HG03097 (cell line): ENCODE measurements at regions not wholly inside any gene's neighbourhood (a gene's known extent, or its start where the extent isn't known, plus 50 kb on each side); places are given as distances from the start of the nearest gene placed in this dataset.

Experiments used
- ATAC-seq: cut with Tn5 transposase; IDR thresholded peaks from one replicate; pipeline ENCODE4 v1.9.1; 2021; ENCODE audit not compliant: unreplicated experiment, low FRiP score

DNA sequence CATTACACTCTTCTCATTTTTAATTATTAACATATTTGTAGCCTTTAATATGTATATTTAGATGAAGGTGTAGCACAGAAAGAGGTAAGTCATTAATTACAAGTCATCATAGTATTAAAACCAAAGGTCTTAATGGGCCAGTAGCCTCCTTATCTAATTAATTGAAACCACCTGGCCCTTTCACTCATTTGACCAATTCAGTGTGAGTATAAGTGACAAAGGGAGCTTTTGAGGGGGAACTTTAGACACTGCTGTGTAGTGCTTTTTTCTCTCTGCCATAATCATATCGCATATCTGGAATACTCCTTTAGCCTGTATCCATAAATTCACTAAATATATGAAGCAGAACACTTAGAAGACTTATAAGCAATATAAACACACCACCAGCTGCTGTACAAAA, 562.9 kb upstream of the POT1 start:
- no peak for ATAC-seq

- ATAC-seq = no peak
Observed at GRCh38 chr7:125491137-125491536, 561.5 kb upstream of the POT1 start.

DNA sequence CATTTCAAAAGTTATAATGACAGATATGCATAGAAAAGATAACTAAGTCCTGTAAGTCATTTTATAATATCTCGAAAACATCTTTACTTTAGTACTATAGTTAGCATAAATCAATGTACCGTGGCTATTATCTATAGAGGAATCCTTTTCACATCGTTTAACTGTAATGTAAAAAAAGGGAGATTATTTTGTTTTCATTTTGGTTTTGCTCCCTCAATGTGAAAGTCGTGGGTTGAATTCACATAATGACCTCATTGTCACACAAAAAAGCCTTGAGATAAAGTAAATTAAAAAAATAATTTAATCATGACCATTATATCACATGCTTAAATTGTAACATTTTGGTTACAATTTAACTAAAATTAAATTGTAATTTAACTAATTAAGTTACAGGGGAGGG, 560.5 kb upstream of the POT1 start:
- ATAC-seq = no peak

DNA sequence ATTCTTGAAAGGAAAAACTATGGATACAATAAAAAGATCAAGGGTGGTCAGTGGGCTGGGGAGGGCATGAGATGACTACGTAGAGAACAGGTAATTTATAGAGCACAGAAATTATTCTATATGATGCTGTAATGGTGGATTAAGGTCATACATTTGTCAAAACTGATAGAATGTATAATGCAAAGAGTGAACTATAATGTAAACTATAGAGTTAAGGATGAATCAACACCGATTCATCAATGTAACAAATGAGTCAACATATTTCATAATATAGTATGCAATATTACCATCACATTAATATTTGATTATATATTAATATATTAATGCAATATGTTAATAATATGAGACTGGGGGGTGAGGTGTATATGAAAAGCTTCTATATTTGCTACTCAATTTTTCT, 555.6 kb upstream of the POT1 start:
- ATAC-seq = no peak

DNA sequence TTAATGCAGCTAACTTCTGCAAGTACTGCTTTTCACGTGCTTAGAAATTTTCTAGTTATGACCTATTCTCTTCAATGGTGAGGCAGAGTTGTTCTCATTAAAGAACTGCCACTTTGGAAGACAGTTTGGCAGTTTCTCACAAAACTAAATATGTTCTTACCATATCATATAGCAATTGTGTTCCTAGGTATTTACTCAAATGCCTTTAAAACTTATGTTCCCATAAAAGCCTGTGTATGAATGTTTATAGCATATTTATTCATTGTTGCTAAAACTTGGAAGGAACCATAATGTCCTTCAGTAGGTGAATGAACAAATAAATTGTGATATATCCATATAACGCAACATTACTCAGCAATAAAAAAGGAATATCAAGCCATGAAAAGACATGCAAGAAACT, 555.1 kb upstream of the POT1 start:
- no peak for ATAC-seq

DNA sequence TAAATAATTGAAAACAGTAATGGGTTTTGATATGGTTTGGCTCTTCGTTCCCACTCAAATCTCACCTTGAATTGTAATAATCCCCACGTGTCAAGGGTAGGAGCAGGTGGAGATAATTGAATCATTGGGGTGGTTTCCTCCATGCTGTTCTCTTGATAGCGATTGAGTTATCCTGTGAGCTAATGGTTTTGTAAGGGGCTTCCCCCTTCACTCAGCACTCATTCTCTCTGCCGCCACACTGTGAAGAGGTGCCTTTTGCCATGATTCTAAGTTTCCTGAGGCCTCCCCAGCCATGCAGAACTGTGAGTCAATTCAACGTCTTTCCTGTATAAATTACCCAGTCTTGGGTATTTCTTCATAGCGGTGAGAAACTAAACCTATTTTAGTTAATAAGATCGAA, 551.7 kb upstream of the POT1 start:
- no peak for ATAC-seq

GRCh38 chr7:125480762-125481161, 551.1 kb upstream of the POT1 start:
- ATAC-seq = no peak

GRCh38 chr7:125468855-125469174, 539.2 kb upstream of the POT1 start:
- ATAC-seq = no peak

- ATAC-seq = no peak
Observed at GRCh38 chr7:125467996-125468854, 538.6 kb upstream of the POT1 start.

DNA sequence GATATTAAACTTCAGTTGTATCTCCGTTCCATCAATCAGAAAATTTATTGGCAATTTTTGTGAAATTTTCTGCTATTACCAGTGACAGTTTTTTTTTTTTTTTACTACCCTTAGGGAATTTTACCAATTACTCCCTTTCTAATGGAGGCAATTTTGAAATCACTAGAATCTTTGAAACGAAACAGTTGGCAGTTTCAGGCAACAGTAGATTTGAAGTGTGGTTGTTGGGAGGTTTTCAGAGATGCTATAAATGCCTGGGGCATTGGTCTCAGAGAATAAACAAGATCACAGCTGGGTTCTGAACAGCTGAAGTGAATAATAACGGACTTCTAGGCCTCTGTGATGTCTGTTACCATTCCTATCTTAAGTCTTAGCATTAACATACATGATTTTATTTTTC, 535.9 kb upstream of the POT1 start:
- no peak for ATAC-seq

DNA sequence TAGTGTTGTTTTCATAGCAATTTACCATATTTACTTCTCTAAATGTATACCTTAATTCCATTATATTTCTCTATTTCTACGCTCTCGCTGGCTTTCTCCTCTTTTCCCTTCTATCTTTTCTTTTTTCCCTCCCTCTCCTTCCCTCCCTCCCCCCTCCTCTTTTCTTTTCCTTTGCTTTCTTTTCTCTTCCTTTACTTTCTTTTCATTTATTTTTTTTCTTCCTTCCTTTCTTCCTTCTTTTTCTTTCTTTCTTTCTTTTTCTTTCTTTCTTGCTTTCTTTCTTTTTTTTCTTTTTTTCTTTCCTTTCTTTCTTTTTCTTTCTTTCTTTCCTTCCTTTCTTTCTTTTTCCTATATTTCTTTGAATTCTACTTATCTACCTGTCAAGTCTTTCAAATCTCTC, 533.0 kb upstream of the POT1 start:
- ATAC-seq = no peak

- no peak for ATAC-seq
Observed at GRCh38 chr7:125459038-125459437, 529.4 kb upstream of the POT1 start.

GRCh38 chr7:125450749-125451148, 521.1 kb upstream of the POT1 start:
- no peak for ATAC-seq

GRCh38 chr7:125445836-125446235, 516.2 kb upstream of the POT1 start:
- no peak for ATAC-seq

DNA sequence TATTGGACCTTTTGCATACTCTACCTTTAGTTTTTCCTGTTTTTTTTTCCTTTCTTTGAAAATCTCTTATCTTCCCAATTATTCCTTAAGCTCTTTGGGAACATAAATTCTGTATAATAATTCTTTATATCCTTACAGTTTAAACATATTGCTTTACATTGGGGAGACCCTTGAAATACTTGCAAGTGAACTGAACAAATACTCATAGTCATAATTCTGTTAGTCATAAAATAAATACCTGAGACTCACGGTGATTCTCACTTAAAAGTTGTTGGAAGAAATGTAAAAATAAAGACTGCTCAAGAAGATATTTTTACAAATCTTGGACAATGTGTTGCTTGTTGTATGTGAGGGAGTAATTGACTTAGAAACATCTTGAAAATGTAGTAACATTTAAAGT, 515.2 kb upstream of the POT1 start:
- ATAC-seq = no peak

GRCh38 chr7:125436220-125436619, 506.6 kb upstream of the POT1 start:
- no peak for ATAC-seq

DNA sequence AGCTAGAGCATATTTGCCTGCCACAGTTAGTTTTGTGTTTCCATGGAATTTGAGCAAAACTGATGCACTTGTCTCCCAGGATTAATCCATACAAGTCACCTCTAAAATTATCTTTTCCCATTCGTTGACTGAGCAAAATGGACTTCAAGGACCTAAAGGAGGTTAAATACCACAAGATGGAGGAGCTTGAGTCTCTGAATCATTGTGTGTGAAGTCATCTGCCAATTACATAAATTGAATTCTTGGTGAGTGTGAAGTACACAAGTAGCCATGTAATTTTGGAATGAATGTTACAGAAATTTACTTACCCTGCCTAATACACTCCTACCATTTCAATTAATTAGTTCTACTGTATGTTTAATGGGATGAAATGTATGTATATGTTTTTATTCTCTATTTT, 501.7 kb upstream of the POT1 start:
- no peak for ATAC-seq

GRCh38 chr7:125430013-125430412, 500.4 kb upstream of the POT1 start:
- no peak for ATAC-seq

DNA sequence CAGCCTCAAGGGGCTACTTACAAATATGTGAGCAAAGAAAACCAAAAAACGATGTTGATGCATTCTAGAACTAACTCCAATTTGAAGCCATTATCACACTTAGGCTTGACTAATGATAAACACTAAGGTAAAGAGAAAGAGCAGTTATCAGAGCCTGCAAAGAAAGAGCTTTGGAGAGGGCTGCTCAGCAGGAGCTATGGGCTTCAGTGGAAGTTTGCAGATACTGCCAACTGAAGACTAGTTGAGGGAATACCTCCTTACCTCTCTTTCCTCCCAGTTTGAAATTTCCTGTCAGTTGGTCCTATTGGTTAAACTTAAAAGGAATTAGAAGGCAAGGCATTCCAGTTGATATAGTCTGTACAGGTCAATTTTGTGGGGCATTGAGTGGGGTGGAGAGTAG, 498.1 kb upstream of the POT1 start:
- ATAC-seq = no peak

DNA sequence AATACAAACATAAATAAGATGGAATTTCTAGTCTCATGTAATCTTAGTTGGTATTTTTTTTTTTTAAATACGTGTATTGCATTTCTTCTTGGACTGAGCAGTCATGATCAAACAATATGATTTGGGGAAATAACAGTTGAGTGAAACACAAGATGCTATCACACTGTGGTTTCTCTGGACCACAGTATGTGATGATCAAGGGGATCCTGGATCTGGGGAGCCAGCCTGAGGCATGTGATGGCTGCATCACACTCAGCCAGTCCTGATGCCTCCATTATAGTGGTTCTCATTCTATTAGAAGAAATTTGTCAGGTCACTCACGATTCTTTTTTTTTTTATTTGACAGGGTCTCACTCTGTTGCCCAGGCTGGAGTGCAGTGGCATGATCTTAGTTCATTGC, 495.9 kb upstream of the POT1 start:
- ATAC-seq = no peak

GRCh38 chr7:125424721-125425120, 495.1 kb upstream of the POT1 start:
- ATAC-seq = no peak

DNA sequence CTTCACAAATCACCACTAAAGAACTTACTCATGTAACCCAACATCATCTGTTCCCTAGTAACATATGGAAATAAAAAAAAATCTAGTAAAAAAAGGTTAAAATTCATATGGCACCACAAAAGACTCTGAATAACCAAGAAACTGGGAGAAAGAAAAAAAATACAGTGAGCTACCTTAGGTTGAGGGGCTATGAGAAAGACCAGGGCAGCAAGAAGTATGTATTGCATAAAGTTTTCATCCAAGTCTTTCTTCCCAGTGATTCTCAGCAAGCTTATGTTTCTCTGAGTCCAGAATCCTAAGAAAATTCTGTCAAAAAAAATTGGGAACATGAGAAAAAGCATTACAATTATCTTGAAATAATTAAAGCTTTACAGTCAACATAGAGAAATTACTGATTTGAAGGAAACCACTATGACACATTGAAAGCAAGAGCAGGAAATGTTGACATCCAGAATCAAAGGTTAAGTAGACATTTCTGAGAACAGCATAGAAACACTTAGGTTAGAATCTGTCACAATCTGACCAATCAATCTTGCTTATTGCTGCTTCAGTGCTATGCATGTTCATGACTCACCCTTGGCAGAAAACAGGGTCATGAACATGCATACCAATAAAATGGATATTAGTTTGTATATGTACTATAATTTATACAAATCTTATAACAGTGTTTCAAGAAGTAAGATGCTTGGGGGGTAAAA, 494.0 kb upstream of the POT1 start:
- ATAC-seq = no peak
